Right lobe of liver (tissue), 4 donors: ENCODE measurements at regions not wholly inside any gene's neighbourhood (a gene's known extent, or its start where the extent isn't known, plus 50 kb on each side); places are given as distances from the start of the nearest gene placed in this dataset.

ENCODE experiments used
- CTCF ChIP-seq, 4 donors: fragments of 200-600 bp in 3 of 4; fragments of 450-650 bp in 1 of 4; IDR thresholded peaks; one replicate each; pipeline versions ENCODE4 v1.5.1 to v1.8.0; 2016 to 2022; ENCODE audit warnings: antibody characterized with exemption in 4 of 4, mild to moderate bottlenecking in 2 of 4
- POLR2A ChIP-seq: fragments of 450-650 bp; IDR thresholded peaks from one replicate; pipeline ENCODE4 v1.6.1; 2017; ENCODE audit warnings: antibody characterized with exemption, mild to moderate bottlenecking
- donor health status: DM: no; HTN: no; CAD: no.
- donor health status: DM: no; HTN: no; CAD: no.
- donor health status: DM: no; HTN: yes; CAD: no.

GRCh38 chr14:56379956-56380355 lies 199.6 kb upstream of the TMEM260 start:
- TF ChIP-seq CTCF (IDR thresholded peaks at IDR 0.05), result no peak
- TF ChIP-seq POLR2A, result no peak
